ENCODE measurements at regions not wholly inside any gene's neighbourhood (a gene's known extent, or its start where the extent isn't known, plus 50 kb on each side); places are given as distances from the start of the nearest gene placed in this dataset.

GRCh38 chr1:234768569-234769283, 158.7 kb upstream of the IRF2BP2 start (continued):
- TF ChIP-seq ZNF687 (CRISPR knock-in tag; IDR thresholded peaks at IDR 0.05), result peak; percentile 95
- no peak for TF ChIP-seq ZSCAN22 (CRISPR knock-in tag; IDR thresholded peaks at IDR 0.05)
- no peak for TF ChIP-seq ELF4 (CRISPR knock-in tag; IDR thresholded peaks at IDR 0.05; ENCODE audit: borderline replicate concordance)
- no peak for TF ChIP-seq CENPT (CRISPR knock-in tag; IDR thresholded peaks at IDR 0.05; ENCODE audit: low read depth)
- TF ChIP-seq NRL (CRISPR knock-in tag; IDR thresholded peaks at IDR 0.05; ENCODE audit: borderline replicate concordance), result no peak
- TF ChIP-seq ZNF878 (CRISPR knock-in tag; IDR thresholded peaks at IDR 0.05), result no peak
- TF ChIP-seq ATF6 (CRISPR knock-in tag; conservative IDR thresholded peaks at IDR 0.05), result no peak
- no peak for TF ChIP-seq ZNF709 (CRISPR knock-in tag; IDR thresholded peaks at IDR 0.05)
- no peak for TF ChIP-seq DBP (CRISPR knock-in tag; IDR thresholded peaks at IDR 0.05; ENCODE audit: not compliant biosample characterization)
- TF ChIP-seq EZH2 (conservative IDR thresholded peaks at IDR 0.05; ENCODE audit: low read depth, low read length), result no peak
- no peak for TF ChIP-seq ZUFSP (CRISPR knock-in tag; IDR thresholded peaks at IDR 0.05; ENCODE audit: borderline replicate concordance)
- no peak for TF ChIP-seq SIN3B (IDR thresholded peaks at IDR 0.05; ENCODE audit: low read length)
- peak; percentile 80 for TF ChIP-seq ZNF143 (CRISPR knock-in tag; IDR thresholded peaks at IDR 0.05)
- TF ChIP-seq SIN3A (IDR thresholded peaks at IDR 0.05; ENCODE audit: borderline replicate concordance, low read depth, low read length), result no peak
- TF ChIP-seq MYNN (CRISPR knock-in tag; IDR thresholded peaks at IDR 0.05; ENCODE audit: low read depth), result no peak
- no peak for TF ChIP-seq ZNF432 (CRISPR knock-in tag; IDR thresholded peaks at IDR 0.05; ENCODE audit: borderline replicate concordance)
- TF ChIP-seq GZF1 (CRISPR knock-in tag; IDR thresholded peaks at IDR 0.05), result no peak
- TF ChIP-seq ZNF274 (CRISPR knock-in tag; IDR thresholded peaks at IDR 0.05), result no peak
- no peak for TF ChIP-seq ZNF446 (CRISPR knock-in tag; IDR thresholded peaks at IDR 0.05)
- TF ChIP-seq EHMT2 (IDR thresholded peaks at IDR 0.05; ENCODE audit: borderline replicate concordance, low read depth, low read length), result no peak
- TF ChIP-seq NFE2L1 (CRISPR knock-in tag; IDR thresholded peaks at IDR 0.05; ENCODE audit: borderline replicate concordance), result no peak
